ENCODE measurements at regions not wholly inside any gene's neighbourhood (a gene's known extent, or its start where the extent isn't known, plus 50 kb on each side); places are given as distances from the start of the nearest gene placed in this dataset.

DNA sequence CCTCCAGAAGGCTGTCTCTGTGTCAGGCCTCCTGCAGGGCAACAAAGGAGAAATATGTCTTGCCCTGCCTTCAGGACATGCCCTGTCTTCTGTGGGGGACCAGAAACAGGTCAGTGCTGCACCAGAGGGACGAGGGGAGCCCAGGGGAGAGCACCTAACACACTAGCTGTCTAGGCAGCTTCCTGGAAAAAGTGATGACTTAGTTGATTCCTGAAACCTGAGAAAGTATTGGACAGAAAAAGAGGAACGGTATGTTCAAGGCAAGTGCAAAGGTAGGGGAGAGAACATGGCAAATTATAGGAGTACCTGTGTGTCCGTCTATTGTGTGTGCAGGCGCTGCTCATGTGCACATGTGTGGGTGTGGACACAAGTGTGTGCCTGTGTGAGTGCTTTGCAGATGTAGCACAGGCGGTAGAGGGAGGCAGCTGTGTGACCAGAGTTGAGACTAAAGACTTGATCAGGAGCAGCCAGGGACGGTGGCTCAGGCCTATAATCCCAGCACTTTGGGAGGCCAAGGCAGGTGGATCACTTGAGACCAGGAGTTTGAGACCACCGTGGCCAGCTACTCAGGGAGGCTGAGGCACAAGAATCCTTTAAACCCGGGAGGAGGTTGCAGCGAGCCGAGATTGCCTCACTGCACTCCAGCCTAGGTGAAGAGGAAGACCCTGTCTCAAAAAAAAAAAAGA, 119.5 kb downstream of the GYPC start:
- DNase-seq, result no peak

DNA sequence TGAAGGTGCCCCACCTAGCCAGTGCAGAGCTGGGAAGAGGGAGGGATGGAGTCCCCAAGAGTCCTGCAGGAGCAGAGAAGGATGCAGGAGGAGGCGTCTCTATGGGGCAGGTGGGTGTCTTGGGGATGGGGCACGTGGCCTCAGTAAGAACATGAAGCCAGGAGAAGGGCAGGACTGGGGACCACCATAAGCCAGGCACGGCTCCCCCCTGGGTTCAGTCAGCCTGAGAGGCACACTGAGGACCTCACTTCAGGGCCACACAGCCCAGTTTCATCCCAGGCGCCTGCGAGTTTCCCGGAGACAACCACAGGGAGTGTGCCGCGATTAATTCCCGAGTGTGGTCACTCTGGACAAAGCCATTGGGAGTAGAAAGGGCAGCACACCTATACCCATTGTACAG, 120.3 kb downstream of the GYPC start:
- DNase-seq, result no peak

DNA sequence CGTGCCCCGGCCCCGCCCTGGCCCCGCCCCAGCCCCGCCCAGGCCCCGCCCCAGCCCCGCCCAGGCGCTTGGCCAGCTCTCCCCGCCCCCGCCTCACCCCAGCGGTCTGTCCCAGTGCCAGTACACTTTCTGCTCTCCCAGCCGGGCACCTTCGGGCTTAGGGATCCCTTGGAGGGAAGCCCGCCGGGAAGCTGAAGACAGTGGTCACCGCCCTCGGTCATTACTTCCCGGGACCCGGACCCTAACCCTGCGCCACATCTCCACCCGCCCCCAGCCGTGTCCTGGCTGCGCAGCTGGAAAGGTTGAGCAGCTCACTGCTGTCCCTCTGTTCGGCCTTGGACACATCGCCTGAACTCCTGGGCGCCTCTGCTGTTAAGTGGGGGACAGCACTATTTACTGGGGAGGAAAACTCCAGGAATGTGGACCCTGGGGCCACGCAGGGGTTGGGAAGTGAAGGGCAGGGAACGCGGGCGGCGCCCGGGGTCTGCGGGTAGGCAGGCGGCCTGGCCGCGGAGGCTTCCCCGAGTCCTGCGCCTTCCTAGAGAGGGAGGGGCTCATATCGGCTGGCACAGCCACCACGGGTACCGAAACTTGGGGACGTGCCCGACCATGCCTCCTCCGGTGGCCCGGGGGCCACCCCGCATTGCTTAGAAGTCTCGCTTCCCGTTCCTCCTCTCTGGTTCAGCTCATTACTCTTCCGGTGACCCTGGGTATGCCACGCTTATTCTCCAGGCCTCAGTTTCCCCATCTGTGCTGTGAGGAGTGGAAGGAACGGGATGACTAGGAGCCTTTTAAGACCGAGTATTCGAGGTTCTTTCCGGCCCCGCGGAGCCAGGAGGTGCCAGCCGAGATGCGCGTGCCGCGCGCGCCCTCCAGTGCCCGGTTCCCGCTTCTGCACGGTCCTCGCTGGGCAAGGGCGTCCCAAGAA, 121.0 kb downstream of the GYPC start:
- DNase-seq, result peak; percentile 54

DNA sequence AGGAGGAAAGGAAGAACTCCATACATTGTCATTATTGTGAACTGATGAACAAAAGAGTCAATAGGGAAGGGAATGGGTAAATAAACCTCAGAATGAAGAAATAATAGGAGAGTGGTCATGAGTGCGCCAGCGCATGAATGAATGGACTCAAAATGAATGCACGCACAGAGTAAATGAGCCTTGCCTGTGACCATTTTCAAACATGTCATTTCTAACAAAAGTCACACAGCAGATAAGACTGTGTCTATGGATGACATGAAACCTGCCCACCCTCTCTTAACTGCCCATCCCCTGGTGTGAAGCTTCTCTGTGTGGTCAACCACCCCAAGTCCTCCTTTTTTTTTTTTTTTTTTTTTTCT, 121.1 kb upstream of the TEX51 start:
- DNase-seq, result no peak

DNA sequence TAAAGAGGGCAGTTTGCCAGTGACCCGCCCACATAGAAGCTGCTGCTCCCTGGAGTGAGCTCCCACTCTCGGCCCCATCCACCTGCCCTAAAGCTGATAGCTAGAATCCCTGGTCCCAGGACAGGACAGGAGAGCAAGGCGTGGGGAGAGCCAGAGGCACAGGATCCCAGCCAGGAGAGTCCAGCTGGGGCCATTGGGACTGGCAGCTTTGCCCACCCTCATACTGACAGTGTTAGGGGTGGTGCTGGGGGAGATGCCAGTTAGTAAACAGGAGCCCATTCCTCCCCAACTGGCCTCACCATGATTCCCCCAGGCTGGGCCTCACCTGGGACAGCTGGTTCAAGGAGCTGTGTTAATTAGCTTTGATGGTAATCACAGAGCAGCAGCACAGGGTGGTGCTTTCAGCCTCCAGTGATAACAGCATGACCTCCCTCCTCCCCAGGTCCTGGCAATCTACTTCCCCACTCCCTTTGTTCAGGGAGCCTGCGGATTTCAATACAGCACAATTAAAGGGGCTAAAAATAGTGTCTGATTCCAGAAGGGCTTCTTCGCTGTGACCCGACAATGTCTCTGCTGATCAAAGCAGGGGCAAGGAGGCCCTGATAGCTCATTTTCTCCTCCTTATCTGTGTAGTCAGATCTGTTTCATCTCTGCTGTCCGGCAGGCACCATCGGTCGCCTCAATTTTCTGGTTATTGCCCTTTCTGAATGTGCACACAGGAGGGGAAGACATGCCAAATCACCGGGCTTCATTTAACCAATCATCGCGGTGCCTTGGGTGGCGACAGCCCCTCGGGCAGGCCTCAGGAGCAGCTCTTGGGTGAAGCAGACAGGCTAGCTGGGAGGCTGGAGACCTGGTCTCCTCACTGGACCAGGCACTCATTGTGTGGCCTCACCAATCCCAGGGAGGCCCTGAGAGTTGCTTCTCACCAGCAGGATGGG, 119.9 kb upstream of the TEX51 start:
- DNase-seq, result no peak

DNA sequence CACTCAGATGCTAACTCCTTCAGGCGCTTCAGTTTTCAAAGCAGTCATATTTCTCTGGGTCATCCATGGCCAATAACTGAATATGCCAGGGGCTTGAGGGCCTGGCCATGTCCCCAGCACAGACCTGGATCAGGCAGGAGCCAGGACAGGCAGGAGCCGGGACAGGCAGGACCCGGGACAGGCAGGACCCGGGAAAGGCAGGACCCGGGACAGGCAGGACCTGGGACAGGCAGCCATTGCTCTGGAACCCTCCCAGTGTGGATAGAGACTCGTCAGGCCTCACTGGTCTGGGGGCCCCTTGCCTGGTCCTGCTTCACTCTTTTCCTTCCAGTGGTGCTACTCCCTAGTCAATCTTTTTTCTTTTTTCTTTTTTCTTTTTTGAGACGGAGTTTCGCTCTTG, 117.5 kb upstream of the TEX51 start:
- DNase-seq, result no peak

DNA sequence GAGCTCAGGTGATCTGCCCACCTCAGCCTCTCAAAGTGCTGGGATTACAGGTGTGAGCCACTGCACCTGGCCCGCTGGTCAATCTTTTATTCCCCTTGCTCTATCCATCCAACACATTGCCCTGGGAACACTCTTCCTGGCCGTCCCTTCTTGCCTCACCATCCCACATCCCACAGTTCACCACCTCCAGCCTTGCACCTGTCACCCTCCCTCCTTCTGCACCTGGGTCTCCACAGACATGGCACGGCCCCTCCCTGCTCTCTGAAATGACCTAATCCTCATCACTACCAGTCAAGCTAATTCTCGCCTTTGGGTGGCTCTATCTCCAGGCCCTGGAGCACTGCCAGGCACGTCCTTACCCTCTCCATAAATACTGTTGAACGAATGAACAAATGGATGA, 116.9 kb upstream of the TEX51 start:
- DNase-seq, result no peak

DNA sequence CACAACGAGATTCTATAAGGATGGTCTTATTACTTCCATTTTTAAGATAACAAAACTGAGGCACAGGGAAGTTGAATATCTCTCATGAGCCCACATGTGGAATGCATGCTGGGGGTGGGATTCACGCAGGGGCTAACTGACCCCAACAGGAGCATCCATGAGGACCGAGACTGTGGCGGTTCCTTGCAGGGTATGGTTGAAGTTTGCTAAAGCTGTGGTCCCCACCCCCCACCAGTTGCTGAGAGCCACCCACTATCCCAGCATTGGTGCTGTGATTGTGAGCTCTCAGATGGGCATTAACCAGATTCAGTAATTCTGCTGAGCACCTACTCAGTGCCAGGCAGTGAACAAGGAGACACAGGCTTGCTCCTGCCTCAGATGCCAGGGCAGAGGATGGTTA, 116.0 kb upstream of the TEX51 start:
- DNase-seq, result no peak

DNA sequence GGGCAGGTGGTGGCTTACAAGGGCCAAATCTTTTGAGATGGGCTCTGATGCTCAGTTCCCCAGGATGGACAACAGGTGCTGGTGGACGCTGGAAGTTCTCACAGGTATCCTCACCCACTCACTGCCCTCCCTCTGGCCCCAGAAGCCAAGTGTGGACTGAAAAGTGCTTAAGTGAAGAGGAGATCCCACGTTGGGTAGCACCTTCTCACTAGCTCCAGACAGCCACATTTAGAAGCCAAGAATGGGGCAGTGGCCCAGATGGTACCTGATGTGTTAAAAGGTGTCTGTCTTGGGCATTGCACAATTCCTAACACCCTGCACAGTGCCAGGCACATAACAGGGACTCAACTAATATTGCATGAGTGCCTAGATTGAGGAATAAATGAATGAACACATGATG, 115.3 kb upstream of the TEX51 start:
- DNase-seq, result no peak

DNA sequence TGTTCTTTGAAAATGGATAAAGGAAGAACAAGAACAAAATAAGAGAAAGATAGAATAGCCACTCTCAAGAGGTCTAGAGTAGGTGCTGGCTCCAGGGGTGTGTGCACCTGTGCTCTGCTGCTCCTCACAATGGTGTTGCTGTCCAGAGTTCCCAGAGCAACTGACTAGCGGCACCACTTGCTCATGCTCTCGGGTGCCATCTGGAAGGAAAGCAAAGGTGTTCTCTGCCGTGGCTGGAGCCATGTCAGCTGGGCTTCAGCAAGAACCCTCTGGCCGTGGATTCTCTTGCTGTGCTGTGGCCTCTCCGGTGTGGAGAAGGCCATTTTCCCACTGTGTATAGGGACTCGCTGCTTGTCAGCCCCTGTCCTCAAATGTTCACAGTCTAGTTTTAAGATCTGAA, 114.6 kb upstream of the TEX51 start:
- DNase-seq, result no peak

DNA sequence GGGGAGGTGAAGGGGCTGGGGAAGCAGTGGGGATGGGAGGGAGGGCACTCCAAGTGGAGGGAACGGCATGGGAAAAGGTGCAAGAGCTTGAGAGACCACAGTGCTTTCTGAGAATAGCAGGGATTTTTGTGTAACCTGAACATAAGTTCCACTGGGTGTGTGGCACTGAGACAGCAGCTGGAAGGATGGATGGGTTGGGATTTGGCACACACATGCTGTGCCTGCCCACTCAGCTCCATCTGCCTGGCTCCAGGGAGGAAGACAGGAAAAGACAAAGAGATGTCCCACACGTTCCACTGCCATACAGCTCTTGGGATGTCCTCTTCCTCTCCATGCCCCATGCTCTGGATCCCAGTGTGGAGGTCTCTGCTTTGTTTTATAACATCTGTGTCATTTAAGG, 114.1 kb upstream of the TEX51 start:
- no peak for DNase-seq

DNA sequence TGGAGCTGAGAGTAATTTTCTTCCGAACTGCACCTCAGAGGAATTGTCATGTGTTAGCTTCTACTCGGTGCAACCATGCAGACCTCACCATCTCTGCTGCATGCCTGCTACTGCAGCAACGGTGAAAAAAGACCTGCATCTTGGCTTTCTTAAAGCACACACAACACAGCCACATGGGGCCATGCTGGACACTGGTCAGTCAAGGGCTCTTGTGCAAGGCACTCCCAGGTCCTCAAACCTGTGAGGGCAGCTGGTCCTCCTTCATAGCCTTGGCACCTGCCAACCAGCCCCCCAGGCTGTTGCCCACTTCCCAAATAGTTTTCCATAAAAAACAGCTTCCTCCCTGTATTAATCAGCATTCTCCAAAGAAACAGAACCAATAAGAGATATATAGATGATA, 113.5 kb upstream of the TEX51 start:
- DNase-seq, result no peak

DNA sequence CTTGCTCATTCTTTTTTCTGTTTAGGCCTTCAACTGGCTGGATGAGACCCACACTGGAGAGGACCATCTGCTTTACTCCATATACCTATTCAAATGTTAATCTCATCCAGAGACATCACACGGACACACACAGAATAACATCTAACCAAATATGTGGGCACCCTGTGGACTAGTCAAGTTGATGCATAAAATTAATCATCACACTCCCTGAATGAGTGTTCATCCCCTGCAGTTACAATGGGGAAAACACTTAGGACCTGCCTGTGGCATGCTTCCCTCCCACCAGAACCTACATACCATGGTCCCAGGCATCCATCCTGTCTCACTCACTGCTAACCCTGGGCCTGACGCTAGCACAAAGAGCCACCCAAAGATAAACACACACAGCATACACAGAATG, 112.8 kb upstream of the TEX51 start:
- no peak for DNase-seq

DNA sequence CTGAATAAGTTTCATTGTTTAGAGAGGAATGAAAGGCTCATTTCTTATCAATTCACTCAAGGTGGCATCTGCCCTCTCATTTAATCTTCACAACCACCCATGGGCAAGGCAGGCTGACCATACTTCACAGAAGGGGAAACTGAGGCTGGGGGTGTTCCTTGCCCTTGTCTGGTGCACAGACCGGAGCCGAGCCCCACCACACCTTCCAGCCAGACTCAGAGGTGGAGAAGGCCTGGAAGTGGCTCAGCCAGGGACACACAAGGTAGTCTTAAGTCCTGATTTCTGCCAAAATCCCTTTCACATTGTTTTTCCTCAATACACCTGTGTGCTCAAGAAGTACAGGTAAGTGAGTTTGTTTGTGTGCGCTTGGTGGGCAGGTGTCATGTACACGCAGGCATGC, 111.9 kb upstream of the TEX51 start:
- DNase-seq, result no peak

DNA sequence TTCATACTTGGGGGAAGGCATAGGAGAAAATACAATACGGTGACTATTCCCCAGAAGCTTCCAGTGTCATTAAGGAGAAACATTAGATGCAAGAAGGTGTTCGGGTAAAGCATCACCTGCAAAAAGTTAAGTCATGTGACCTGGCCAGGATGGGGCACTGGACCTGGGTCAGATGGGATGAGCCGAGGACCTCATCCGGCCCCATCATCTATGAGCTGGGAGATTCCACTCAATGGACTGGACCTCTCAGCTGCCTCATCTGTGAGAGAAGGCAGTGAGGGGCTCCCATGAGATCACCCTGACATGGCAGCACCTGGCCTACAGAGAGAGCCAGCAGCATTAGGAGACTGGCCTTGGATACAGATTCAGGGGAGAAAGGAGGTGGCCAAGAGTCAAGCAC, 111.4 kb upstream of the TEX51 start:
- DNase-seq, result no peak

DNA sequence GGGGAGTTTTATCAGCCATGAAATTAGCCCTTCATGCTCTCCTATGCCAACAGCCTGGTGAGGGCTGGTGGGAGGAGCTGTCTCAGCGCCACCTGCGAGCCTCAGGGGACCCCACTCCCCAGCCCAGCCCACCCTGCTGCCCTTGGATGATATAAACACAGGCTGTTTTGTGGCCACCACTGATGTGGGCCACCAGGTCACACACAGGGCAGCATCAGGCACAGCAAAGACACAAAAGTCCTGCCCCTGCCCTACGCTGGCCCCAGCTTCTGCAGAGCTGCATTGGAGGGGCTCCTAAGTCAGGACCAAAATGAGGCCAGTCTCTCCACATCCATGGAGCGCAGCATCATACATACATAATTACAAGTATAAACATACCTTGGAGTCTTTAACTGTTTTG, 110.6 kb upstream of the TEX51 start:
- DNase-seq, result no peak

DNA sequence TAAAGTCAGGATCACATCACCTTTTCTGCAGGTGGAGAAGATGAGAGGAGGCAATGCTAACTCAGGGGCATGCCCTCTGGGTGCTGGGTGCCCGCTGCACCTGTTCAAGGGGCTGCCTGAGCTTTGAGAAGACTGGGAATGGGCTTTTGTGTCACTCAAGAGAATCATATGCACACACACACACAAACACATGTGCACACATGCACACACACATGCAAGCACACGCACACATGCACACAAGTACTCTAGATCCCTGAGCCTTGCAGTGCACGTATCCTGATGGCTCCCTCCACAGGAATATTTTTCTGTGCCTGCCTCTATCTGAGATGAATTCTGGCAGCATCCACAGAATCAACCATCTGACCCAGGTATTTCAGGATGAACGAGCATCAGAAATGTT, 110.0 kb upstream of the TEX51 start:
- DNase-seq, result no peak

DNA sequence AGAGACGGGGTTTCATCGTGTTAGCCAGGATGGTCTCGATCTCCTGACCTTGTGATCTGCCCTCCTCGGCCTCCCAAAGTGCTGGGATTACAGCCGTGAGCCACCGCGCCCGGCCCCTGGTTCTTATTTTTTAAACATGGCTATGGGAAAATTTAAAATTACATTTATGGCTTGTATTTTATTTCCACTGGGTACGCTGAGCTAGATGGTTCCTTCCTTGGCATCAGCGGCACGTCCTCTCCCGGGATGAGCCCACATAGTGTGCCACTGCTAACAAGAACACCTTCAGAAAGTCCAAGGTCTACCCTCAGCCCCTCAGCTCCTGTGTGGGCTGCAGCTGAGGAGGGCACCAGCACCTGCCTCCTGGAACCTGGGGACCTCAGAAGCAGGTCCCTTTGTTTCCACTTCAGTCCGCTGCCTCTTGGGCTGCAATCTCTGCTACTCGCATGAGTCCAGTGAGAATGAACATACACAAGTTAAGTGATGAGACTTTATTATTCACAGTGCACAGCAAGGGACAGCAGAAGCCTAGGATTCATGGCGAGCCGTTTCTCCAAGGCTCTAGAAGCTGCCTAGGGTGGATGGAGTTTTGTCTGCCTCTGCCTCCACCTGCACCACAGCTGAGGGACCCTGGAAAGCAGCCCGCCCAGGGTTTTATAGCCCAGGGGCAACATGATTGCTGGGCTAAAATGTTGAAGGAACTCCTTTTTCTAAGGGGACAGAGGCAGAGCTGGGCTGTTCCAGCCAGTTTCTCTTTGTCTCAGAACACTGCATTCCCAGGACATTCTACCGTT, 107.5 kb upstream of the TEX51 start:
- DNase-seq, result no peak

DNA sequence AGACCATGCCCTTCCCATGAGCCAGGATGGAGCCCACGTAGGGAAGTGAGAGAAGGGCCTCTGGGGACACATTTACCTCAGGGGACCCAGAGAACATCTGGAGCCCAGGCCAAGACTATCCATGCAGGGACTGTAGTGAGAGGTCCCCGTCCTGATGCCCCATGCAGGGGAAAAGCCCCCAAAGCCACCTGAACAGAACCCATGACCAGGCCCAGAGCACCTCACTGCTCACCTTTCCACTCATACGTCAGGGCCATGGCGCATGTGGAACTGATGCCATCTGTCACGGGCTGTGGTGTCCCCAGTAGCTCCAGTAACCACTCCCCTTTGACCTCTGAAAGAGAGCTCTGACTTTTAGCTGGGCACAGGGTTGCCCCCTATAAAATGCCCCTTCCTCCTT, 106.5 kb upstream of the TEX51 start:
- DNase-seq, result no peak

DNA sequence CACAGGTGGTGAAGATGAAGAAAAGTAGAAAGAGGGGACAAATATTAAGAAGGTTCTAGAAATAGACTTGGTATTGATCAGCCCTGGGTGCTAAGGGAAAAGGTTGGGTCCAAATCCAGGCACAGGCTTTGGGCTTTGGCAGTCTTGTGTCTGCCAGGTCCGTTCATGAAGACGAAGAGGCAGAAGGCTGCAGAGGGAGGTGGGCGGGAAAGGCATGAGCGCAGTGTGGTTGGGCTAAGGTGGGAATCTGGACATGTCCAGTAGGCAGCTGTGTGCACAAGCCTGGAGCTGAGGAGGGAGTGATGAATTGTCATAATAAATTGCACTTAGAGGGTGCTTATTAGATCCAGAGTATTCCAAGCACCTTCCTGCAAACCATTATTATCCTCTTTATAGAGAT, 105.7 kb upstream of the TEX51 start:
- no peak for DNase-seq

DNA sequence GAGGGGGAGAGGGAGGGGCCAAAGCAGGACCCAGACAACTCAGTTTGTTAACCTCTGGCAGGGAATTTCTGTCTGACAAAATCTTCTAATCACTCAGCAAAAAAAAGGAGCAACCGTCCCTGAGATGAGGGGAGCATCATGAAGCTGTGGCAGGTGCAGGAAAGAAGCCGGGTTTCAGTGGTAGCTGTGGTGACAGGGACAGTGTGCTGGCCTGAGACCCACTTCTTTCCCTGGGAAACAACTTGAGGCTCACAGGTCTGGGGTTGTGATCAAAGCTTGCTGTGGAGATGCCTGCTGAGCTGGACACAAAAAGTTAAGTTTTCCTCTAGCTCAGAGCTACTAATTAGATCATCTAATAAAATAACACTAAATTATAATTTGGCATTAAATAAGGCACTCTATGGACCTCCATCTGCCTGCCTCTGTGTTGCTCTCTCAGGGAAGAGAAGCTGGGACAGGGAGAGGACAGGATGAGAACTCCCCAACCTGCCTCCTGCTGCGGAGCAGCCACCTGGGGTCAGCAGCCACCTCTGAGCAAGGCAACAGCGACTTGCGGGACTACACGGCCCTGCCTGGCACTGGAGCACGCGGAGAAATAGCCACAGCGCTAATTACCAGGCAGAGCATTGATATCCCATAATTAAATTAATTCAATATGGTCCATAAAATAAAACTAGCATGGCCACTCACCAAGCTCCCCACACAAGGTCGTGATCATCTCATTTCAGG, 104.6 kb upstream of the TEX51 start:
- DNase-seq, result no peak

DNA sequence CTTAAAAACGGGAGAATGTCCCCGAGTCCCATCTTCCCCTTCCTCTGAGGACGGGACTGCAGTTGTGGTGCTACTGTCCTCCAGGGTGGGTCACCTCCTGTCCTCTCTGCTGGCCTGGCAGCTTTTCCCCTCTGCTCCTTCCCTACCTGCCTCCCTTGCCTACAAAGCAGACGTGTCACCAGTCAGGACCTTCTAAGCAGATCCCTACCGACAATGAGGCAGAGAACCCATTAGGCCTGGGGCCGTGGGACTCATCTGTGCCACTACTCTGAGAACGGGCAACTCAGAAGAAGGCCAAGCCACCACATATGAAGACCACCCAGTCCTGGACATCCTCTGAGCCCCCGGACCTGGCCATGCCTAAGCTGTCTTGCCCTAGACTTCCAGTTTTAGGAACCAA, 103.0 kb upstream of the TEX51 start:
- no peak for DNase-seq
